Stimulated activated CD8-positive, alpha-beta memory T cell treated with anti-CD3 and anti-CD28 coated beads, Interleukin-15, amount 100 ng/mL, for 4 hours (primary cell): ENCODE measurements at regions not wholly inside any gene's neighbourhood (a gene's known extent, or its start where the extent isn't known, plus 50 kb on each side); places are given as distances from the start of the nearest gene placed in this dataset.

Experiments used
- DNase-seq, 2 donors: peaks; one replicate each; pipeline ENCODE4 v3.0.0-alpha.2; 2020; ENCODE audit warnings: low read depth in 2 of 2

DNA sequence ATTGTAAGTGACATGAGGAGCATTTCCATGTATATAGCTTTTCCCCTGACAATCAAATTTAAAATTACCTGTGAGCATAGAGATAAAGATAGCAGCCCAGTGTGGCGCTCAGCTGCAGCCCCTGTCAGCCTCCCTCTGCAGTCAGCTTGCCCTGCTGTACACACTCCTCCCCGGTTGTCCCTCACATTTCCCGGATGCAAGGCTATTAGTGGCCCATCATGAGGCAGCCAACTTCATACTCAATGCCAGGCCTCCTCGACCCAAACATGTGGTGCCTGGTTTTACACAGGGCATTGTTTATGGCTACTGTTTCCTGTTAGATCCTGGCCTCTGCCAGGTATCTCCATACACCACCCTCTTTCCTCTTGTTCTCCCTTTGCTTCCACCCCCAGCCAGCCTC lies 116.1 kb upstream of the SH3BP4 start:
- DNase-seq: no peak

DNA sequence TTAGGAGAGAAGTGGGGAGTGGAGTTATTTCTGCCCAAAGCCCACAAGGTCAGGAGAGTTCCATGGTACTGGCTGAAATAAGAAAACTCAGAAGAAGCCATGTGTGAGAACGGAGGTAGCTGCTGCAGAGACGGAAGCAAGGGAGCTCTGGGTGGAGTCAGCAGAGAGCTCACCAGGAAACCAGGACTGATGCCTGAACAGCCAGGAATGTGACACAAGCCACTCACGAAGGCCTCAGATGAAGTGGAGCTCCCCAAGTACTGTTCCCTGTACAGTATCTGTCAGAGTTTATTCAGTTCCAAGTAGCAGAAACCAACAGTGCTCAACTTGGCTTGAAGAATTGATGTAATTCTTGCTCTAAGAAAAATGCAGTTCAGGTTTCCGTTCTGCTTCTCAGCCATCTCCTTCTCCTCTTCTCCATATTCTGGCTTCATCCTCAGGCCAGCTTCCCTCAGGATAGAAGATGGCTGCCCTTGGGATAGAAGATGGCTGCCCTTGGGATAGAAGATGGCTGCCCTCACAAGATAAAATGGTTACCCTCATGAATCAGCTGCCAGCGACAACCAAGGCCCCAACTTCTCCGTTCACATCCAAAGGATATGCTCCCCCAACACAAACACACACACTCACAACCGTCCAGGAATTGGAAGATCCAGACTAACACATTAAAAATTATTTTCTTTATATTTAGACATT lies 117.4 kb upstream of the SH3BP4 start:
- no peak for DNase-seq

DNA sequence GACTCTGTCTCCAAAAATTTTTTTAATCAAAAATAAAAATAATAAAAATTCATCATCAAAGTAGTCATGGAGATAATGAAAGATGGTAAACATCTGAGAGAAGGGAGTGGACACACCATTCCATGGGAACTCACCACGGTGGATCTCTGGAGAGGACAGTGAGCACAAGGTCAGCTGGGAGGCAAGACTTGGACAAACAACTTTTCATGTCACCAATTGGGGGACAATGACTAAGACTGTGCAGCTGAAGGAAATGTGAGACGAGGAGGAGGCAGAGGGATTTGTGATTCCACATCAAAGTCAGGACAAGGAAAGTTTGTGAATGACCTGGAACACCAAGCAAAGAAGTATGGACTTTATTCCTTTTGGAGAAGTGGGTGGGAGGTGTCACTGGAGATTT lies 121.0 kb upstream of the SH3BP4 start:
- DNase-seq: no peak

DNA sequence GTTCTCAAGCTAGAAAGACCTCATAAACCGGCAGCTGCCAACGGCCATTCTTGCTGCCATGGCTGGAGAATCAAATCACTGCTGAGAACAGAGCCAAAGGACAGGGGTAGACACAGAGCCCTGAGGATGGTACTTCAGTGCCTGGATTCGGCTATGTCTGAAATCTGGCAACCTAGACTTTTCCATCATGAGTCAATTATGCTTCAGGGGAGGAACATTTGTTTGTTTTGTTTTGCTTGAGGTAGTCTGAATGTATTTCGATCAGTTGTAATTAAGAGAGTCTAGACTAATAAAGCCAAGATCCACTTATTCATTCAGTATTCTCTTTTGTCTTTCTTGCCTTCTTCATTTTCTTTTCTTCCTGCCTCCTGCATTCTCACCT lies 122.8 kb upstream of the SH3BP4 start:
- DNase-seq: no peak

DNA sequence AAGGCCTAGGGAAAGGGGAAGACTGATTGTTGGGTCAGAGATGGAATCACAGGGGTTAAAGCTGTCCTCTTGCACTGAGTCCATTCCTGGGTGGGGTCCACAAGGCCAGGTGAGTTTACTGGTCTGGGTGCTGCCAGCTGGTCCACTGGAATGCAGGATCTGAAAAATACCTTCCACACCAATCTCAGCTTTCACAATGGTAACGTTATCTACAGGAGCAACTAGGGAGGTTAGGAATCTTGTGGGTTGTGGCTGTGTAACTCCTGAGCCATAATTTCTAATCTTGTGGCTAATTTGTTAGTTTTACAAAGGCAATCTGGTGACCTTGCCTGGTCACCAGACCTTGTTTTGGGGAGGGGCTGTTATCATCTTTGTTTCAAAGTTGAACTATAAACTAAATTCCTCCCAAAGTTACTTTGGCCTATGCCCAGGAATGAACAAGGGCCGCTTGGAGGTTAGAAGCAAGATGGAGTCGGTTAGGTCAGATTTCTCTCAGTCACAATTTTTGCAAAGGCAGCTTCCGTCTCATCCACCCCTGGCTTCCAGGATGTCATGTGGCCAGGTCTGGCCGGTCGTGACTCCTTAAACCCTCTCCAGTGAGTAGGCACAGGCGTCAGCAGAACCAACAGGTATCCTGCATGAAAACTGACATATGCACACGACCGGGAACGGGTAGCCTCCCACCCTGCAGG lies 123.3 kb upstream of the SH3BP4 start:
- no peak for DNase-seq

DNA sequence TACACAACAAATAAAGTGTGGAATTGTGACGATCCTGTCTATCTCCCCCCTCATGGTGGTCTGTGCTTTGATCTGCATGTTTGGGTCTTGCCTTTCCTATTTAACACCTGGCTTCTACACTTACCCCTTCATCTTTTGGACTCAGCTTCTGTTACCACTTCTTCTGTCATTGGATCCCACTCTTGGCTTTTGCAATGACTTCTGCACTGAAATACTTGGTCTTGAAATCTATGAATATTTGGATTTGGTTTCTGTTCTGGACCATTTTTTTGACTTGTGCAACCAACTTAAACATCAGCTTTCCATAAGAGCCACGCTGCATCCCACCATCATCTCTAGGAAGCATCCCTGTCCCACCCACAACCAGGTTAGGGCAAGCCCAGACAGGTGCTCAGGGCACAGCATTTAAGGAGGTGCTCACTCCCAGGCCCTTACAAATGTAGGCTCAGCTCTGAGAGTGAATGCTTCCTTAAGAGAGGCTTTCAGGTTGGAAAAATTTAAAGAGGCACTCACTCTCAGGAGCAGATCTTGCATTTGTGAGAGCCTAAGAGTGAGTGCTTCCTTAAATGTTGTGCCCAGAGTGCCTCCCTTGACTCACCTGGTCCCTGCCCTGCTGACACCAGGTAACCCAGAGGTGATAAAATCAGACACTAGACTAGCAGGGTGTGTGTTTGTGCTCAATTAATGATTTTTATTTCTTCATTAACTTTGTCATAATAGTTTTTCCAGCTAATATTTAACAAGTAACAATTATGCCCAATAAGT lies 124.5 kb upstream of the SH3BP4 start:
- no peak for DNase-seq

DNA sequence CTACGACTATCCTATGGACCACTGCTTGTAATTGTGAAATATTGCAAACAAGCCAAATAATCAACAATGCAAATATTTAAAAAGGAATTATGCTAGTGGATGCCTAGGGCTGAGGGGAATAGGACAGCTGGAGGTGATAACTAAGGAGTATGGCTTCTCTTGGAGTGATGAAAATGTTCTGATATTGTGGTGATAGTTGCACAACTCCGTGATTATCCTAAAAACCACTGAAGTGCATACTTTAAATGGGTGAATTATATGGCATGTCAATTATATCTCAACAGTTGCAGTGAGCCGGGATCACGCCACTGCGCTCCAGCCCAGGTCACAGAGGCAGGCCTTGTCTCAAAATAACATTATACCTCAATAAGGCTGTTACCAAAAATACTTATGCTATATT lies 125.1 kb upstream of the SH3BP4 start:
- DNase-seq: no peak

DNA sequence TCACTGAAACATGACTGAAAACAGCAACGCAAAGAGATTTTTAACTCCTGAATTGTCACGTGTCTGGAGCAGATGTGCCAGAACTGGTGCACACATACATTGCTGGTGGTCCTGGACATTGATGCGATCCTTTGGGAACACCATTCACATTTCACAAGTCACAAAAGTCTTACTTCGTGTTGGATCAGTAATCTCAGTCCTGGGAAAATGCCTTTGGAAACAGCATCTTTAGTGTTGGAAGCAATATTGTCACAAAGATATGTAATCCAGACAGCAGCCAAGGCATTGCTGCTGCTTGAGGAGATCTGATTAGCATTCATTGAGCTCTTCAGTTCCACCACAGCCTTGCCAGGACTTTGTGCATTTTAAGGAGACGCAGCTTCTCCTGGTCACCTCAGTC lies 126.2 kb upstream of the SH3BP4 start:
- DNase-seq: no peak

DNA sequence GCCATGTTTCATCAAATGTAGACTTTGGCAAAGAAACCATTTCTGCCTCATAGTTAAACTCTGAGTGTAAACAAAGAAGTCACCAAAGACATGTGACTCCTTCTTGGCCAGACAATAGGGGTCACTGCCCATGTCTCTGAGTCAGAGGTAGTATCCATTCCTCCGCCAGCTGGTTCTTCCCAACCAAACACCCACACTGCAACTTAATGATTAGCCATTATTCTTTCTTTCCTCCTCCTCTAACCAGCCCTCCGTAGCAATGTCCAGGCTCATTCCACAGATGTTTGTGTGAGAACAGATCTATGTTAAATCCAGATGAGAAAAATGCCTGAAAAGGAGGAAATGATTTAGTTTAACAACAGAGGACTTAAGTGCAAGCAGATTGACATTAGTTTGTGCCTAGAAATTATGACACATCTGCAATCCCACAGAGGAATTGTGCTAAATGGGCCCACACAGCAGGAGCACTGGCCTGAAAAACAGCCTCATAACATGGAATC lies 127.9 kb upstream of the SH3BP4 start:
- DNase-seq: no peak

DNA sequence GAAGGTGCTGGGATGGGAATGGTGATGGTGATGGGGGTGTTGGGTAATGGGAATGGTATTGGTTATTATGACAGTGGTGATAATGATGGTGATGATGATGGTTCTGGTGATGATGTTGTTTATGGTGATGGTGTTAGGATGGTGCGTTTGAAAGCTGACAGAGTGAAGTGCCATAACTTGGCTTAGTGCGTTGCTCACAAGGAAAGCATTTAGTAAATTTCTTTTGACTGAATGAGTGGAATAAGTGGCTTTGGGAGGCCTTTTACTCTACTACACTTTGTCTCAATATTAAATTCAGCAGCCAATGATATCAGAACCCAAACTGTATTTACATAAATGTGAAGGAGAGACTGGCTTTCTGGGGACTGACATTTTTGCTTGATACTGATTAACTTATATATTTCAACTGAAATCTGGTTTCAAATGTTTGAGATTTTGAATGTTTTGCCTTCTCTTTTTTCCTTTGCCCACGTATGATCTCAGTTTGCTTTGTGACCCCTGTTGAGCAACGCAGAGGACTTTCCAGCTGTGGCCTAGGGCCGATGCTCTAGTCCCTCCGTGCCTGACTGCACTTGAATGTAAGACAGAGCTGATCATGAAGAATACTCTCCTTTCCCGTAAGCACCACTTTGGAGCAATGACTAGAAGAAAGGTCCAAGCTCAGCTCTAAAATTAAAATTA lies 128.5 kb upstream of the SH3BP4 start:
- no peak for DNase-seq

DNA sequence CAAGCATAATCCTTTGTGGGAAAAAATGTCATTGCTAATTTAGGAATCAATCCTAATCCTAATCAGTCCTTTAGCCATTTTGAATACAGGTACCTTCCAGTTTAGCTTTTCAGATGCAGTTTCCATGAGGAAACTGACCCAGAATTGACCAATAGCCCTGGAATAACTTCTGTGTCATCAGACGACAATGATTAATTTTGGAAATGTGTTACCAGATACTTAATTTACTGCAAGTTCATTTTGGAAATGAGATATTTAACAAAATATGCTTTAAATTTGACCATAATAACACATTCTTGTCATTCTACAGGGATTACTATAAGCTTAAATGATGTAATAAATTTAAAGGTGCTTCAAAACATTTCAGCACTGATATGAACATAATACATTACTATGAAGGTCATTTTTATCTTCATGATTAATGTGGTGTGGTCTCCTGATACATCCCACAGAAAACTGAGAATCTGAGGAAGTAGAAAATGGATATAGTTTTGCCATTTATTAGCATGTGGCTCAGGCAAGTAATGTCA lies 129.8 kb upstream of the SH3BP4 start:
- DNase-seq: no peak

DNA sequence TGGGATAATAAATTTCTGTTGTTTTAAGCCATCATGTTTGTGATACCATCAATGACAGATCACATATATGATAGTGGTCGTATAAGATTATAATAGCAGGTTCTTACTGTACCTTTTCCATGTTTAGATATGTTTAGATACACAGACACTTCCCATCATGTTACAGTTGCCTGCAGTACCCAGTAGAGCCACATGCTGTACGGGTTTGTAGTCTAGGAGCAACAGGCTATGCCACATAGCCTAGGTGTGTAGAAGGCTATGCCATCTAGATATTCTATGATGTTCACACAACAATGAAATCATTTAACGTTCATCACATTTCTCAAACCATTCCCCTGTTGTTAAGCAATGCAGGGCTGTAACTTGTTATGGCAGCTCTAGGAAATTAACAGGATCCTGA lies 132.9 kb upstream of the SH3BP4 start:
- DNase-seq: no peak

DNA sequence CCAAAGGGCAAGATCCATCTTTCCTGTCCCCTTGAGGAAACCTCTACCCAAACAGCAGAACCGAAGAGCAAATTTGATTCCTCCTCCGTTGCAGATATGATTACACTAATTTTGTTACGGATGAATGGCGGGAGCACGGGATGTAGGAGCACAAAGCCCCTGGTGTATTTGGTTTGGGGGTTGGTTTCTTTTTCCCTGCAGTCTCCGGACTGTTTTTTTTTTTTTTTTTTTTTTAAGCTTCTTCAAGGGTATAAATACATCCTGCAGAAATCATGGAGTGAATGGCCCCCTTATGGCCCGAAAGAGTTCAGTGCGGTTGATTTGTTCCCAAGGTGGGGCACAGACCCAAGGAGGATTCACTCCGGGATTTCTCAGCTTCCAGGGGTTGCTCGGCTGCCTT lies 135.3 kb upstream of the SH3BP4 start:
- no peak for DNase-seq

DNA sequence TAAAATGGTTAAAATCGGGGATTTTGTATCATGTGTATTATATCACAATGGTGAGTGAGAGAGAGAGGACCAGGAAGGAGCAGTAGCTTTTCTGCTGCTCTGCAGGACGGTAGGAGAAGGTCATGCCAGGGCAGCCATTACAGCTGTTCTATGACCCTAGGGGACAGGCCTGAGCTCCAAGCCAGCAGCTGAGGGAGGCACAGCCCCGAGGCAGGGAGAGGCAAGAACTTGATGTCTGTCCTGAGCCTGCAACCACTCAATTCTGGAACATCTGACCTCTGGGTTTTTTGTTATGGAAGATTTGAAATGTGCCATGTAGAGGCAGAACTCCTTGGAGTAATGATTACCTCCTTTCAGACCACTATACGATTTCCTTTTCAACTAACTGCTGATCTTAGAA lies 135.8 kb upstream of the SH3BP4 start:
- DNase-seq: no peak

DNA sequence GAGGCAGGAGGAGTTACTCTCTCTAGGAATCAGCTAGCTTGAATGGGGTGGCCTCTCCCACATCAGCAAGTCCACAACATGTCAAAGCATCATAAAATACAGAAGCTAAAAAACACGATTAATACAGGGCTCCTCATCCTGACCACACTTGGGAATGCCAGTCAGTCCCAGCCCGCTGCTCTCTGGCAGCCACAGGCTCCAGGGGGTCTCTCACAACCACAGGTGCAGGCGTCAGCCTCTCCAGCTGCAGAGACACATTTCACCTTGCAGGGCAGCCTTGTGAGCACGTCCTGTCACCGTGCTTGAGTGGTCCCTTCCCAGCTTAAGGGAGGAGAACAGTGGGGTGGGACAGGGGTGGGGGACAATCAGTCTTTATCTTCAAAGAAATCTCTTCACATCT lies 137.4 kb upstream of the SH3BP4 start:
- no peak for DNase-seq

DNA sequence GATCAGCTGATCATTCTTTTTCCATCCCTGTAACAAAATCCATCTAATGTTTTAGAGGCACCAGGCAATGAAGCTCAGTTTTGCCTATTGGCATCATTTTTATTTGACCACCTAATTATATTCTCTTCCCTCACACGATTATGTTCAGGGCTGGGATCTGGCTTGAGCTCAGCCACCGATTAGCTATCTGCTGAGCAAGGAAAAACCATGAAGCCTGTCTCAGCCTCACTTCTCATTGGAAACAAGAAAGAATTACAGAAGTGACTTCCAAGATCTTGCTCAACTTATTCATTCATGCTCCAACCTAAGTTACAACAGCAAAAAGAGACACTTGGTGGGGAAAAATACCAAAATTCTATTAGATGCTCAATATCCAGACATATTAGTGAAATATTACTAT lies 139.0 kb upstream of the SH3BP4 start:
- no peak for DNase-seq

DNA sequence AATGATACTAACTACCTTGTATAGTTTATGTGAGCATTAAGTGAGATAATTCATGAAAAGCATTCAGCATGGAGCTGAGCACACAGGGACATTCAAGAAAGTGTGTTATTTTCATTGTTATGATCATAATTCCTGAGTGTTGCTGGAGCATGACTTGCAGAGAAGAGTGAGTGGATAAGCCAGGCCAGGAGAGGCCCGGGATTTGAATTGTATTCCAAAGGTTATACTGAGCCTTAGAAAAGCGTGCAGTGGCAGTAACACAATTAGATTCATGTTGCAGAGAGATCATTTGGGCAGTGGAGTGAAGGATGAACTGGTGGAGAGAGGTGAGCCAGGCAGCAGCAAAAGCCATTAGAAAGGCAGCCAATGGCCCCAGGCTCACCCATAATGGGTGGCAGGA lies 142.9 kb upstream of the SH3BP4 start:
- no peak for DNase-seq

DNA sequence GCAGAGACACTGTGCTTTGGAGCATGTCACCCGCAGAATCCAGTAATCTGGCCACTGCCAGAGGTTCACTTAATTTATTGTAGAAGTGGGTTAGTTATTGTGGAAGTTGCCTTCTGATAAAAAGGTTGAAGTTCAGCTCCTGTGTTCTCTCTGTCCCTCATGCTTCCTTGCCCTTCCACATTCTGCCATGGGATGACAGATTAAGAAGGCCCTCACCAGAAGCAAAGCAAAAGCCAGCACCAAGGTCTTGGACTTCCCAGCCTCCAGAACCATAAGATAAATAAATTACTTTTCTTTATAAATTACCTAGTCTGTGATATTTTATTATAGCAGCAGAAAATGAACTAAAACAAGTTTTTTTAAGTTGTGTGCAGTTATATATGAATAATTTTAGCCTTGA lies 145.0 kb upstream of the SH3BP4 start:
- DNase-seq: no peak

DNA sequence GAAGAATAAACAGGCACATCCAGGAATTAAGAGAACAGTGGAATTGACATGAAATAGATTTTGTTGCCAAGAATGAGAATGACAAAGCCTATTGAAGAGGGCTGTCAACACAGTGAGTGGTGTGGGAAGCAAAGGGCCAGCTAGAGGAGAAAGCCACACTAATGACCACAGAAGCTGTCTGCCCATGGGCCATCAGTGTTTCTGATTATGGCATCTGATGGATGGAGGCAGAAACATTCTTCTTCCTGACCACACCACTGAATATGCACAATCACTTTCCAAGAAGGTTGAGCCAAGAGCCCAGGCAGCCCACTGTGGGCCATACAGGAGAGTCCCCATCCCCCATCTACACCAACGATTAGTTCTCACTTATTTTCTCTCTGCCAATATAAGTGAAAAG lies 146.0 kb upstream of the SH3BP4 start:
- DNase-seq: no peak

DNA sequence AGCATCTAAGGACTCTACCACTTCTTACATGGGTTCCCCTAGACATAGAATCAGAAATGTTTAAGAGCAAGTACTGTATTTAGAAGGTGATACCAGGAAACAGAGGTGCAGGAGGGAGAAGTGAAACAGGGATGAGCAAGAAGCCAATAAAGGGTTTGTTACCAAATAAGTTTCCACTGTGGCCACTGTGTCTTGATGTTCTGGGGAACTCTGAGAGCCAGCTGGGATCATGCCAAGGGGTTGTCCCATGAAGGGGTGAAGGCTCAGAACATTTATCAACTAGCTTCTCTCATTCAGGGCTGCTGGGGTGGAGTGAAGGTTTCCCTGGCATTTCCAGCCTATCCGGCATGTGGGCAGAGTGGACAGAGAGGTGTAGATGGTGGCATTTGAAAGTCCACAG lies 147.1 kb upstream of the SH3BP4 start:
- DNase-seq: no peak

DNA sequence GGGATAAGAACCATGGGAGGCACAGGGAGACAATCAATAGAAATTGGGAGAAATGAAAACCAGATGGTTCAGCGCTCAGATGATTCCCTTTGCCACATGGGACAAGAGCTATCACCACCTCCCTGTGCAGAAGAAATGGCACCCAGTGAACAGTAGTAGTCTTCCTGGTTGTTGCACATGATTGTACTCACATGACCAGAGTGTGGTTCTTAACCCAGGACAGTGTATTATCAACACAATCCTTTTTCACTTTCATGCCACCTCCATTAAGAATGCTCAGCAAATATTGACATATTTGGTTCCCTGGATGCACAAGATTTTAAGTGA lies 149.0 kb upstream of the SH3BP4 start:
- DNase-seq: no peak
